ENCODE measurements at regions not wholly inside any gene's neighbourhood (a gene's known extent, or its start where the extent isn't known, plus 50 kb on each side); places are given as distances from the start of the nearest gene placed in this dataset.
"Not testable (repeated sequence)": the region's sequence is repeated elsewhere in the genome, so short reads cannot be mapped to it uniquely, and the experiment has no call there.

- TF ChIP-seq, protein P1, sequence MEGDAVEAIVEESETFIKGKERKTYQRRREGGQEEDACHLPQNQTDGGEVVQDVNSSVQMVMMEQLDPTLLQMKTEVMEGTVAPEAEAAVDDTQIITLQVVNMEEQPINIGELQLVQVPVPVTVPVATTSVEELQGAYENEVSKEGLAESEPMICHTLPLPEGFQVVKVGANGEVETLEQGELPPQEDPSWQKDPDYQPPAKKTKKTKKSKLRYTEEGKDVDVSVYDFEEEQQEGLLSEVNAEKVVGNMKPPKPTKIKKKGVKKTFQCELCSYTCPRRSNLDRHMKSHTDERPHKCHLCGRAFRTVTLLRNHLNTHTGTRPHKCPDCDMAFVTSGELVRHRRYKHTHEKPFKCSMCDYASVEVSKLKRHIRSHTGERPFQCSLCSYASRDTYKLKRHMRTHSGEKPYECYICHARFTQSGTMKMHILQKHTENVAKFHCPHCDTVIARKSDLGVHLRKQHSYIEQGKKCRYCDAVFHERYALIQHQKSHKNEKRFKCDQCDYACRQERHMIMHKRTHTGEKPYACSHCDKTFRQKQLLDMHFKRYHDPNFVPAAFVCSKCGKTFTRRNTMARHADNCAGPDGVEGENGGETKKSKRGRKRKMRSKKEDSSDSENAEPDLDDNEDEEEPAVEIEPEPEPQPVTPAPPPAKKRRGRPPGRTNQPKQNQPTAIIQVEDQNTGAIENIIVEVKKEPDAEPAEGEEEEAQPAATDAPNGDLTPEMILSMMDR (IDR thresholded peaks at IDR 0.05) = no peak
- DNase-seq = no peak
- H3K4me3 Mint-ChIP-seq = no peak overlapping the region
Observed at GRCh38 chr1:224045556-224045955, 68.4 kb upstream of the FBXO28 start.

DNA sequence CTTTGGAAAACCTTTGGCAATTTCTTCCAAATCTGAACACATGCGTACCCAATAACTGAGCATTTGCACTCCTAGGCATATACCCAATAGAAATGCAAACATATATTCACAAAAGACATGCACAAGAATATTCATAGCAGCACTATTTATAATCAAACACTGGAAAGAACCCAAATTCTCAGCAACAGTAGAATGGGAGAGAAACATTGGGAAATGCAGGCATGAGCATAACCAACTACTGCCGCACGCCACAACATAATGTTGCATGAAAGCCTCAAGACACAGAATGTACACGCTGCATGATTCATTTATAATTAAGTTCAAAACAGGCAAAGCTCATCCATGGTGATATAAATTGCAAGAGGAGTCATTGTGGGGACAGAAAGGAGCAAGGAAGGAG lies 69.5 kb upstream of the FBXO28 start:
- H3K4me1 Mint-ChIP-seq (ENCODE audit: low read depth) = peaks cover 20% of the 10 kb centered on the region

More at GRCh38 chr1:224045556-224045955, 68.4 kb upstream of the FBXO28 start:
- no peaks in the 10 kb centered on the region for H3K9me3 Mint-ChIP-seq
- H3K27ac Mint-ChIP-seq = no peak overlapping the region
- H3K27me3 Mint-ChIP-seq (ENCODE audit: insufficient read depth) = no peaks in the 10 kb centered on the region; the same call in 1 of the 2 replicates
- peaks cover 22% of the 10 kb centered on the region for H3K4me1 Mint-ChIP-seq (ENCODE audit: low read depth)
- H3K36me3 Mint-ChIP-seq (ENCODE audit: low read depth) = no peaks in the 10 kb centered on the region

GRCh38 chr1:224042557-224043118 lies 71.3 kb upstream of the FBXO28 start:
- no peak for DNase-seq
- no peaks in the 10 kb centered on the region for H3K36me3 Mint-ChIP-seq (ENCODE audit: low read depth)
- no peak overlapping the region for H3K27ac Mint-ChIP-seq
- no peaks in the 10 kb centered on the region; the same call in 1 of the 2 replicates for H3K27me3 Mint-ChIP-seq (ENCODE audit: insufficient read depth)
- H3K9me3 Mint-ChIP-seq = no peaks in the 10 kb centered on the region
- TF ChIP-seq, protein P1 (IDR thresholded peaks at IDR 0.05) = no peak
- H3K4me1 Mint-ChIP-seq (ENCODE audit: low read depth) = peaks cover 13% of the 10 kb centered on the region
- no peak overlapping the region for H3K4me3 Mint-ChIP-seq

More for the DNA sequence above, 69.5 kb upstream of the FBXO28 start:
- DNase-seq = no peak
- Mint-ChIP-seq H3K9me3 (no peaks in the 10 kb centered on the region), H3K27me3 (ENCODE audit: insufficient read depth) (no peaks in the 10 kb centered on the region; the same call in 1 of the 2 replicates), H3K4me3 (no peak overlapping the region), H3K27ac (no peak overlapping the region), H3K36me3 (ENCODE audit: low read depth) (no peaks in the 10 kb centered on the region)
- TF ChIP-seq, protein P1 (IDR thresholded peaks at IDR 0.05) = no peak

GRCh38 chr1:224041032-224041431 lies 72.9 kb upstream of the FBXO28 start:
- TF ChIP-seq, protein P1 (IDR thresholded peaks at IDR 0.05) = no peak
- no peak for DNase-seq
- H3K4me3 Mint-ChIP-seq = no peak overlapping the region
- H3K4me1 Mint-ChIP-seq (ENCODE audit: low read depth) = peaks cover 11% of the 10 kb centered on the region
- H3K27ac Mint-ChIP-seq = no peak overlapping the region
- no peaks in the 10 kb centered on the region for H3K36me3 Mint-ChIP-seq (ENCODE audit: low read depth)
- H3K27me3 Mint-ChIP-seq (ENCODE audit: insufficient read depth) = no peaks in the 10 kb centered on the region; the same call in 1 of the 2 replicates
- no peaks in the 10 kb centered on the region for H3K9me3 Mint-ChIP-seq

- not testable (repeated sequence) for H3K27me3 Mint-ChIP-seq (ENCODE audit: insufficient read depth); DNase-seq; H3K36me3 Mint-ChIP-seq (ENCODE audit: low read depth); H3K9me3 Mint-ChIP-seq; H3K27ac Mint-ChIP-seq; H3K4me3 Mint-ChIP-seq
- peaks cover 11% of the 10 kb centered on the region for H3K4me1 Mint-ChIP-seq (ENCODE audit: low read depth)
Observed at GRCh38 chr1:224040423-224040822, 73.5 kb upstream of the FBXO28 start.

DNA sequence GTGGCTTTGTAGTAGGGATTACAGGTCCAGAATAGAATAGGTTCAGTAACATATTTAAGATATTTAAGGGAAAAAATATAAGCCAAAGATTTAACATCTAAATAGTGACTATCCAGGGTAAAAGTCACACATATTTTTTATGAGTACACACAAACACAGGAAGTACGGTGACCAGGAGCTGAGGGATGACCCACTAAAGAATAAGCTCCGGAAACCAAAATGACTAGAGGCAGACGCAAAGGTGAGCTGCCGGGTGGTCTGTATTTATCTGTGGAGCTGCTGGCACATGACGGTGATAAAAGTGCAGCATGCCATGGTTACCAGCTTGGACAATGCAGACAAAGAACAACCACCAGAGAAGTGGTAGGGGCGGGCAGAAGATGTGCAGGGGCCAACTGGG lies 73.9 kb upstream of the FBXO28 start:
- H3K4me1 Mint-ChIP-seq (ENCODE audit: low read depth) = peaks cover 11% of the 10 kb centered on the region
- H3K27me3 Mint-ChIP-seq (ENCODE audit: insufficient read depth); H3K27ac Mint-ChIP-seq; DNase-seq; H3K4me3 Mint-ChIP-seq; H3K36me3 Mint-ChIP-seq (ENCODE audit: low read depth); H3K9me3 Mint-ChIP-seq: not testable (repeated sequence)

DNA sequence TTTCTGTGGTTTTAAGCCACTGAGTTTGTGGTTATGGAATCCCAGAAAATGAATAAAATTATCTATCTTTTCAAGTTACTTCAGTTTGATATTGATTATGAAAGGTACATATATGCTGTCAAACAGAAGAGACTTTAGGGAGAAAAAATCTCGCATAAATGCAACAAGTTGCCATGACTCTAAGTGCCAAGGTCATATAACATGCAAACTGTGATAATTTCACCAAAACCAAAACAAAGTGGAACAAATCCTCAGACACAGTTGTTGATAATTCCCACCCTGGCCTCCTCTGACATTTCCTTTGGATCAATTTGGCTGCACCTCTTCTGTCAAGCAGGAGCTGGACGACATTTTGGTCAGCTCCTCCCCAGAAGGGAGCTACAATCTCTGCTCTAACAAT lies 75.1 kb upstream of the FBXO28 start:
- not testable (repeated sequence) for H3K27me3 Mint-ChIP-seq (ENCODE audit: insufficient read depth); H3K9me3 Mint-ChIP-seq; H3K27ac Mint-ChIP-seq; H3K36me3 Mint-ChIP-seq (ENCODE audit: low read depth); H3K4me3 Mint-ChIP-seq; DNase-seq
- peaks cover 11% of the 10 kb centered on the region for H3K4me1 Mint-ChIP-seq (ENCODE audit: low read depth)

DNA sequence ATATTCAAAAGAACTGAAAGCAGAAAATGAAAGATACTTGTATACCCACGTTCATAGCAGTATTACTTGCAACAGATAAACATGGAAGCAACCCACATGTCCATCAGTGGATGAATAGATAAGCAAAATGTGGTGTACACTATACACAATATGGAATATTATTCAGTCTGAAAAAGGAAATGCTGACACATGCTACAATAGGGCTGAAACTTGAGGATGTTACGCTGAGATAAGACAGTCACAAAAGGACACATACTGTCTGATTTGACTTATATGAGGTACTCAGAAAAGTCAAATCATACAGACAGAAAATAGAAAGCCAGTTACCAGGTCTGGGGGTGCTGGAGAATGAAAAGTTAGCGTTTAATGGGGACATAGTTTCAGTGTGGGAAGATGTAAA lies 76.5 kb upstream of the FBXO28 start:
- DNase-seq; H3K27ac Mint-ChIP-seq; H3K4me3 Mint-ChIP-seq; H3K9me3 Mint-ChIP-seq; H3K27me3 Mint-ChIP-seq (ENCODE audit: insufficient read depth); H3K36me3 Mint-ChIP-seq (ENCODE audit: low read depth); H3K4me1 Mint-ChIP-seq (ENCODE audit: low read depth): not testable (repeated sequence)

DNA sequence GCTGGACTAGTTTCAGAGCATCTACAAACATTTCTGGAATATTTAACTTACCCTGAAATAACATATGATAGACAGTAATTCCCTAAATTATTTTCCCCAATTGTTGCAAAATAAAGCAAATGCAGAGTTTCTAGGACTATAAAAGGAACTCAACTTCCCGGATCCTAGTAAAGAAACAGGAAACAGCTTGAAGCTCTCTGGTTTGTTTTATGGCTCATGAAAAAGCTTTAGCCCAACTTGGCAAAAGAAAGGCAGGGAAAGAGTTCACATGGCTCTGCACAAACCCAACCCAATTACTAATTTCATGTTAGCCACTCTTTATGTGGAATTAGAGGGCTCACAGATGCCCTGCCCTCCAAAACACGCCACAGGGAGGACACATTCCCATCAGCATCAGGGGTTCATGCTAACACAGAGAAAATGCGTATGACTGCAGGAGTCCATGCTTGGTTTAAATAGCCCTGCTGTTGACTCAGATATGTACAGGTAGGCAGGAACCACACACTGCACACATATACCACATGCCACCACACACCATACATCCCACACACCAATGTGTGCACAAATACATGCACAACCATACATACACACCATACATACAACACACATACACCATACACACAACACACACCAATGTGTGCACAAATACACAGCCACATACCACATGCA lies 81.2 kb upstream of the FBXO28 start:
- not testable (repeated sequence) for H3K36me3 Mint-ChIP-seq (ENCODE audit: low read depth); H3K4me3 Mint-ChIP-seq; H3K27me3 Mint-ChIP-seq (ENCODE audit: insufficient read depth); H3K4me1 Mint-ChIP-seq (ENCODE audit: low read depth); DNase-seq; H3K9me3 Mint-ChIP-seq; H3K27ac Mint-ChIP-seq

- not testable (repeated sequence) for H3K27ac Mint-ChIP-seq; H3K4me1 Mint-ChIP-seq (ENCODE audit: low read depth); DNase-seq; H3K27me3 Mint-ChIP-seq (ENCODE audit: insufficient read depth); H3K36me3 Mint-ChIP-seq (ENCODE audit: low read depth); H3K9me3 Mint-ChIP-seq; H3K4me3 Mint-ChIP-seq
Observed at GRCh38 chr1:224031986-224032385, 81.9 kb upstream of the FBXO28 start.
